Stimulated activated memory B cell treated with anti-CD40 and anti-IgM and Interleukin-4, amounts not matched to agents 10 μg/mL and 1 μg/mL and 100 μg/mL, for 72 hours (primary cell): ENCODE measurements at regions not wholly inside any gene's neighbourhood (a gene's known extent, or its start where the extent isn't known, plus 50 kb on each side); places are given as distances from the start of the nearest gene placed in this dataset.
A peak's percentile ranks its signal among the peaks of the same experiment; 100 is the strongest.

Experiments
- ATAC-seq: fragments of 150-1000 bp; cut with Tn5 transposase; 2 replicates; pipeline ENCODE4 v1.10.0; 2021
- H3K27ac Mint-ChIP-seq: one replicate; pipeline ENCODE4 v1.8.0; 2022; ENCODE audit warnings: mild to moderate bottlenecking, mixed read lengths
- H3K27me3 Mint-ChIP-seq: one replicate; pipeline ENCODE4 v1.8.0; 2022; ENCODE audit warnings: mixed read lengths
- H3K36me3 Mint-ChIP-seq: one replicate; pipeline ENCODE4 v1.8.0; 2022; ENCODE audit warnings: mixed read lengths
- H3K4me1 Mint-ChIP-seq: one replicate; pipeline ENCODE4 v1.8.0; 2022; ENCODE audit warnings: mixed read lengths
- H3K4me3 Mint-ChIP-seq: one replicate; pipeline ENCODE4 v1.8.0; 2022; ENCODE audit warnings: mild to moderate bottlenecking, moderate library complexity, mixed read lengths
- H3K9me3 Mint-ChIP-seq: one replicate; pipeline ENCODE4 v1.8.0; 2022; ENCODE audit warnings: mixed read lengths

GRCh38 chr15:56868170-56868569 is 50.3 kb upstream of the TCF12 start:
- Mint-ChIP-seq H3K4me3 (no peak overlapping the region), H3K27ac (no peak overlapping the region), H3K27me3 (no peaks in the 10 kb centered on the region), H3K9me3 (no peaks in the 10 kb centered on the region), H3K4me1 (peaks cover 5% of the 10 kb centered on the region), H3K36me3 (no peaks in the 10 kb centered on the region)
- no peak for ATAC-seq

GRCh38 chr15:56866803-56867202 is 51.6 kb upstream of the TCF12 start:
- no peak overlapping the region for H3K4me3 Mint-ChIP-seq
- no peaks in the 10 kb centered on the region for H3K36me3 Mint-ChIP-seq
- ATAC-seq: peak; percentile 36
- peaks cover 5% of the 10 kb centered on the region for H3K4me1 Mint-ChIP-seq
- H3K27me3 Mint-ChIP-seq: no peaks in the 10 kb centered on the region
- no peak overlapping the region for H3K27ac Mint-ChIP-seq
- no peaks in the 10 kb centered on the region for H3K9me3 Mint-ChIP-seq

- H3K36me3 Mint-ChIP-seq: no peaks in the 10 kb centered on the region
- H3K27ac Mint-ChIP-seq: no peak overlapping the region
- ATAC-seq: no peak
- no peaks in the 10 kb centered on the region for H3K9me3 Mint-ChIP-seq
- no peaks in the 10 kb centered on the region for H3K4me1 Mint-ChIP-seq
- no peak overlapping the region for H3K4me3 Mint-ChIP-seq
- no peaks in the 10 kb centered on the region for H3K27me3 Mint-ChIP-seq
These were observed 60.6 kb upstream of the TCF12 start for GRCh38 chr15:56857828-56858227.

- Mint-ChIP-seq H3K36me3 (no peaks in the 10 kb centered on the region), H3K27ac (no peak overlapping the region), H3K27me3 (no peaks in the 10 kb centered on the region), H3K4me3 (no peak overlapping the region), H3K4me1 (no peaks in the 10 kb centered on the region), H3K9me3 (no peaks in the 10 kb centered on the region)
- ATAC-seq: no peak
These were observed 61.5 kb upstream of the TCF12 start for GRCh38 chr15:56856934-56857333.

- H3K9me3 Mint-ChIP-seq: no peaks in the 10 kb centered on the region
- peaks cover 6% of the 10 kb centered on the region for H3K4me1 Mint-ChIP-seq
These were observed 73.6 kb upstream of the TCF12 start for GRCh38 chr15:56844892-56845291.

GRCh38 chr15:56844471-56844870 is 74.0 kb upstream of the TCF12 start:
- Mint-ChIP-seq H3K27ac (no peak overlapping the region), H3K9me3 (no peaks in the 10 kb centered on the region), H3K4me3 (no peak overlapping the region), H3K27me3 (no peaks in the 10 kb centered on the region), H3K36me3 (peaks cover 6% of the 10 kb centered on the region), H3K4me1 (peaks cover 6% of the 10 kb centered on the region)
- no peak for ATAC-seq

More at GRCh38 chr15:56844892-56845291, 73.6 kb upstream of the TCF12 start:
- Mint-ChIP-seq H3K27ac (peak overlapping the region; percentile 23), H3K27me3 (no peaks in the 10 kb centered on the region), H3K4me3 (no peak overlapping the region), H3K36me3 (peaks cover 6% of the 10 kb centered on the region)
- no peak for ATAC-seq

- H3K36me3 Mint-ChIP-seq: peaks cover 6% of the 10 kb centered on the region
- no peaks in the 10 kb centered on the region for H3K27me3 Mint-ChIP-seq
- H3K4me3 Mint-ChIP-seq: no peak overlapping the region
- H3K27ac Mint-ChIP-seq: peak overlapping the region; percentile 15
- peaks cover 20% of the 10 kb centered on the region for H3K4me1 Mint-ChIP-seq
- ATAC-seq: no peak
- H3K9me3 Mint-ChIP-seq: no peaks in the 10 kb centered on the region
These were observed 78.8 kb upstream of the TCF12 start for GRCh38 chr15:56839641-56840040.

- H3K4me3 Mint-ChIP-seq: no peak overlapping the region
- no peaks in the 10 kb centered on the region for H3K27me3 Mint-ChIP-seq
These were observed 79.3 kb upstream of the TCF12 start for GRCh38 chr15:56839099-56839498.

GRCh38 chr15:56838085-56838484 is 80.4 kb upstream of the TCF12 start:
- H3K9me3 Mint-ChIP-seq: no peaks in the 10 kb centered on the region
- H3K27ac Mint-ChIP-seq: peak overlapping the region; percentile 15
- H3K36me3 Mint-ChIP-seq: peaks cover 6% of the 10 kb centered on the region
- ATAC-seq: peak; percentile 81
- H3K27me3 Mint-ChIP-seq: no peaks in the 10 kb centered on the region
- H3K4me1 Mint-ChIP-seq: peaks cover 28% of the 10 kb centered on the region
- no peak overlapping the region for H3K4me3 Mint-ChIP-seq

More at GRCh38 chr15:56839099-56839498, 79.3 kb upstream of the TCF12 start:
- H3K27ac Mint-ChIP-seq: peak overlapping the region; percentile 15
- H3K36me3 Mint-ChIP-seq: peaks cover 6% of the 10 kb centered on the region
- ATAC-seq: no peak
- no peaks in the 10 kb centered on the region for H3K9me3 Mint-ChIP-seq
- H3K4me1 Mint-ChIP-seq: peaks cover 26% of the 10 kb centered on the region

GRCh38 chr15:56837273-56837672 is 81.2 kb upstream of the TCF12 start:
- Mint-ChIP-seq H3K9me3 (no peaks in the 10 kb centered on the region), H3K27me3 (no peaks in the 10 kb centered on the region), H3K36me3 (peaks cover 6% of the 10 kb centered on the region), H3K27ac (no peak overlapping the region), H3K4me3 (no peak overlapping the region), H3K4me1 (peaks cover 28% of the 10 kb centered on the region)
- ATAC-seq: no peak

- no peak for ATAC-seq
- H3K4me1 Mint-ChIP-seq: peaks cover 28% of the 10 kb centered on the region
- H3K36me3 Mint-ChIP-seq: no peaks in the 10 kb centered on the region
- no peaks in the 10 kb centered on the region for H3K27me3 Mint-ChIP-seq
- no peak overlapping the region for H3K27ac Mint-ChIP-seq
- no peak overlapping the region for H3K4me3 Mint-ChIP-seq
- H3K9me3 Mint-ChIP-seq: no peaks in the 10 kb centered on the region
These were observed 82.7 kb upstream of the TCF12 start for GRCh38 chr15:56835718-56836171.

GRCh38 chr15:56832125-56832524 is 86.3 kb upstream of the TCF12 start:
- Mint-ChIP-seq H3K27me3 (no peaks in the 10 kb centered on the region), H3K9me3 (no peaks in the 10 kb centered on the region), H3K27ac (no peak overlapping the region), H3K4me1 (peaks cover 11% of the 10 kb centered on the region), H3K36me3 (no peaks in the 10 kb centered on the region), H3K4me3 (no peak overlapping the region)
- no peak for ATAC-seq

- H3K36me3 Mint-ChIP-seq: no peaks in the 10 kb centered on the region
- ATAC-seq: no peak
- H3K27me3 Mint-ChIP-seq: no peaks in the 10 kb centered on the region
- peaks cover 11% of the 10 kb centered on the region for H3K4me1 Mint-ChIP-seq
- no peak overlapping the region for H3K27ac Mint-ChIP-seq
- H3K9me3 Mint-ChIP-seq: no peaks in the 10 kb centered on the region
- H3K4me3 Mint-ChIP-seq: no peak overlapping the region
These were observed 86.9 kb upstream of the TCF12 start for GRCh38 chr15:56831467-56832005.

GRCh38 chr15:56824175-56824574 is 90.9 kb upstream of the ZNF280D start:
- no peaks in the 10 kb centered on the region for H3K36me3 Mint-ChIP-seq
- H3K9me3 Mint-ChIP-seq: no peaks in the 10 kb centered on the region
- no peaks in the 10 kb centered on the region for H3K27me3 Mint-ChIP-seq
- ATAC-seq: no peak
- H3K27ac Mint-ChIP-seq: no peak overlapping the region
- no peak overlapping the region for H3K4me3 Mint-ChIP-seq
- H3K4me1 Mint-ChIP-seq: peaks cover 8% of the 10 kb centered on the region

GRCh38 chr15:56821721-56822425 is 88.6 kb upstream of the ZNF280D start:
- H3K4me3 Mint-ChIP-seq: no peak overlapping the region
- ATAC-seq: peak; percentile 77
- H3K9me3 Mint-ChIP-seq: no peaks in the 10 kb centered on the region
- peaks cover 8% of the 10 kb centered on the region for H3K4me1 Mint-ChIP-seq
- no peaks in the 10 kb centered on the region for H3K27me3 Mint-ChIP-seq
- no peak overlapping the region for H3K27ac Mint-ChIP-seq
- no peaks in the 10 kb centered on the region for H3K36me3 Mint-ChIP-seq

- H3K27ac Mint-ChIP-seq: no peak overlapping the region
- H3K4me1 Mint-ChIP-seq: peaks cover 8% of the 10 kb centered on the region
- no peak overlapping the region for H3K4me3 Mint-ChIP-seq
- H3K27me3 Mint-ChIP-seq: no peaks in the 10 kb centered on the region
- peak; percentile 64 for ATAC-seq
- H3K9me3 Mint-ChIP-seq: no peaks in the 10 kb centered on the region
- no peaks in the 10 kb centered on the region for H3K36me3 Mint-ChIP-seq
These were observed 87.0 kb upstream of the ZNF280D start for GRCh38 chr15:56820333-56820732.
